NCI-H1105 treated with DMSO at 0.1 percent for 48 hours (cell line): ENCODE measurements at regions not wholly inside any gene's neighbourhood (a gene's known extent, or its start where the extent isn't known, plus 50 kb on each side); places are given as distances from the start of the nearest gene placed in this dataset.

ENCODE experiments used
- DNase-seq: peaks from one replicate; lab custom pipeline; 2025; lab: John Stamatoyannopoulos, UW

DNA sequence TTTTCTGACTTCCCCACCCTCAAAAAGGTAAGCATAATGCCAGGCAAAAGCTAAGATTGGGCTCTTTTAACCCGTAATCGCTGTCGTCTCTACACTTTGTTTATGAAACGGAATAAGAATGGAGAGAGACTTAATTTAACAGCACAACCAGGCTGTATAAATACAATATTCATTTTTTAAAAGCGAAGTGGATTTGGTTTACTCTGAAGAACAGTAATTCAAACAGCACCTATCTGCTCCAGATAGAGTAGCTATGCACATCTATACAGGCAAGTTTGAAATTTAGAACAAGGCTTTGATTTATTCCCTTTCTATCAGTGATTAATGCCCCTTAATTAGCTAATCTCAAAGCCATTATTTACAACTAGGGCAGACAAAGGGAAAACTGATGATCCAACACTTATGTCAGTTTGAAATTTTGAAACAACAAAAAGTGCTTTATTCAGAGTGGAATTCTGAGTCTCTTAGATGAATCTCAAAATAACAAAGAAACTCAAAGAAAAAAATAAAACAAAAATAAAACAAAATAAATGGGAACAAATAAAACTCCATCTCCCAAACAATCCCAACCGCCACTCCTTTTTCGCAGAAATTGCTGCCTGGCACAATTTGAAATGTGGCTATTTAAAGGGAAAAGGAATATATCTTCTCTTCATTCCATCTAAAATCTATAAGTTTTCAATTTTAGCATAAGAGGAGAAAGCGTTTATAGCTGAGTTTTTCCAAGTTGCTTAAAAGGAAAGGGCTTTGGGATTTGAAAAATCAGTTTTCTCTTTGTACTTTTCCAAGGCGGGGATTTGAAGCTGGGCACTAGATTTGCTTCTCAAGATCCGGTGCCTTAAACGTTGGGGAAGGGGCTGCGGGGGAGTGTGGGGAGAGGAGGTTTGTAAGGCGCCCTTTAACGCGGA lies 298.6 kb downstream of the PARP8 start:
- no peak for DNase-seq

DNA sequence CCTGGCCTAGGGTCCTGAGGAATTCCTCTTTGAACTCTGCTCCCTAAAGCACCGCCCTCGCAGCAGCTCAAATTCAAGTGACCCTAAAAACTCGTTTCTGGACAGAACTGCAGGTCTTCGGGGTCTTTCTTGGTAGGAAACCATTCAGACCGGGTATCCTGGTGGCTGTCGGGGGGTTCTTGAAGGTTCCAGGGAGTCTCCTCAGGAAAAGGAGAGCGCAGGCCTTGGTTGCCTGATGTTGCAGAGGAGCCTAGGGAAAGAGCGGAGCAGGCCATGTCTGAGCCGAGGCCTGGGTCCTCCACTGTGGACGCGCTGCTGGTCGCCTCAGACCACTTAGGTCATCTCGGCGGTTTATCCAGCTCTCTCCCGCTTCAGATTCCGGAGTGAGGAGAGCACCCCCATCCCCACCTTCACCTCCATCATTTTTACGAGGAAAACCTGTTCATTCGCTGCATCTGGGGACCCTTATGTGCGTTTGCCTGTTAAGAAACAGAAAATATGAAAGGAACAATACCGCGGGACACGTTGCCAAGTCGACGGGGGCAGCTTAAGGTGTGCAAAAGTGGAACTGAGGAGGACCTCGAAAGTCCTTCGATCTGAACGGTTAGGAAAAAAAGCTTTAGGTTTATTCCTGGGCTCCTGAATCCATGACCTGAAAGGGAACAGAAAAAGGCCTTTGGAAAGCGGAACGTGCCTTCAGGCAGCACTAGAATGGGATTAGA lies 299.4 kb downstream of the PARP8 start:
- DNase-seq = no peak

GRCh38 chr5:50967009-50967562 lies 300.6 kb downstream of the PARP8 start:
- no peak for DNase-seq

DNA sequence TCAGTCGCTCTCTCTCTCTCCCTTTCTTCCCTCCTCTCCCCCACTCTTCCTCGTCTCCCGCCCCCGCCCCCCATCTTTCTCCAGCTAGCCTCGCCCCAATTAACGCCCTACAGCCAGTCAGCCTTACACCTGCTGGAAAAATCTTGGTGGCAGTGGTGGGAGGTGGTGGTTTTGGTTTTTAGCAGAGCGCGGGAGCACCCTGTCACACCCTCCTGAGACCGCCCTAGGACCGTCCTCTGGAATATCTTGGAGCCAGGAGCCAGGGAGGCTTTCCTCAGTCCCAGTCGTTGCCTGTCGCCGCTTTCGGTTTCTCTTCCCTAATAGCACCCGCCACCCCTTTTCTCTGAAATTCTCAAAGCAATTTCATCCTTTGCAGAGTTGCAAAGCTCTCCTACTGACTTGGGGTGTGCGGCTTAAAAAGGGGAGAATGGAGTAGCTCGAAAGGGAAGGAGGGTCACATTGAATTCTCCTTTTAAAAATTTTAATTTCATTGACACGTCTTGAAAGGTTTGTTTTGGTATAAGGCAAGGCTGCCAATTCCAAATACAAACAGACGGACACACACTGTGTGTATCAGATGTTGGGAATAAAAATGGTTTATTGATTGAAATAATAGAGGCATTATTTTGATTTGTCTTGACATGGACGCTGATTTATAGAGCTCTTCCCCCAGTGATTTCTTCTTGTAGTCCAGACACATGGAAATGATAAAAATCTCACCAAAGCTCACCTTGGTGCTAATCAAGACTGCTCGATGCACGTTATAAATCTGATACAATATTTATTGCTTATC lies 301.3 kb downstream of the PARP8 start:
- no peak for DNase-seq

DNA sequence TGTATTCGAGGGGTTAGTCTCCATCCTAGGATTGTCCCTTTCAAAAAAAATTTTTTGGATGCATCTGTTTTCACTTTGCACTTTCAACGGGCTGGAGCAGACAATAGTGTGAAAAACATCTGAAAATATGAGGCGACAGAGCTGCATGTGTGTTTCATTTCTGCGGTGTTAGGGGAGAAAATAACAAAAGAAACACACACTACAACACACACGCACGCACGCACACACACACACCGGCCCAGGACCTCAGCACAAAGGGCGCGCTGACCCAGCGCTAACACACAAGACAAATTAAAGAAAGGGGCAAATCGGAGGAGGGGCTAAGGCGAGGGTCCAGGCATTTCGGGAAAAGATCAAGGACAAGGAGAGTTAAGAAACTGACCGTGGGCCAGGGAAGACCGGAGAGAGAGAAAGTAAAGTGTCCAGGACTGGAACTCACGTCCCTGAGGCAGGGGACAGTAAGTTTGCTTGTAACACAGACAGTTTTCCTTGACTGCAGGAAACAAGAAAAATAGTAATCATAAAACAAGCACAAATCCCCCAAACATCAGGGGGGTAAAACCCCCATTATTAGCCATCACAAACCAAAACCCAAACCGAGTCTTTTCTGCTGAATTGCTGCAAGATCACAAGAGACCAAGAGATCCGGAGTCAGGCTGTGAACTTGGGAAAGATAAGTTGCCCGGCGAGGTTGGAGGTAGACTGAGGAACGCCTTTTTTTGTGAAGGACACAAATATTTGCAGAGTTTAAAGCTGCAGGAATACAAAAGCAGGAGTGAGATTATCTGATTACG lies 302.1 kb downstream of the PARP8 start:
- no peak for DNase-seq

- no peak for DNase-seq
These were observed 303.0 kb downstream of the PARP8 start for GRCh38 chr5:50969151-50970031.

GRCh38 chr5:50975840-50976239 lies 309.4 kb downstream of the PARP8 start:
- no peak for DNase-seq

GRCh38 chr5:50978924-50979323 lies 312.5 kb downstream of the PARP8 start:
- no peak for DNase-seq

DNA sequence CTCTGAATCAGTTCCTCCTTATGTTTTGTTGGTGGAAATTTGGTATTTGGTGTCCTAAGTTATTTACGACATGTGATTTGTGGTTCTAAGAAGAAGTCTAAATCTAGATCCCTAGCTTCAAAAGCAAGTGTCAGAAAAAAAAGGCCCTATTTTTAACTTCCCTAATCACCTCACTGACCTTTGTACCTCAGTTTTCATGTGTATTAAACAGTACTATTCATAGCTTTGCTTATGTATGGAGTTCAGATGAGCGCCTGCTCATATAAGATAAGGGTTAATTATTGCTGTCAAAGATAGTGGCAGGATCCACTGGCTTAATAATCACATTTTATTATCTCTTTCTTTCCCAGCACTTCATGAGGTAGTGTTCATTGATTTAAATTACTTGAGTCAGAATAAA lies 318.2 kb downstream of the PARP8 start:
- DNase-seq = no peak

DNA sequence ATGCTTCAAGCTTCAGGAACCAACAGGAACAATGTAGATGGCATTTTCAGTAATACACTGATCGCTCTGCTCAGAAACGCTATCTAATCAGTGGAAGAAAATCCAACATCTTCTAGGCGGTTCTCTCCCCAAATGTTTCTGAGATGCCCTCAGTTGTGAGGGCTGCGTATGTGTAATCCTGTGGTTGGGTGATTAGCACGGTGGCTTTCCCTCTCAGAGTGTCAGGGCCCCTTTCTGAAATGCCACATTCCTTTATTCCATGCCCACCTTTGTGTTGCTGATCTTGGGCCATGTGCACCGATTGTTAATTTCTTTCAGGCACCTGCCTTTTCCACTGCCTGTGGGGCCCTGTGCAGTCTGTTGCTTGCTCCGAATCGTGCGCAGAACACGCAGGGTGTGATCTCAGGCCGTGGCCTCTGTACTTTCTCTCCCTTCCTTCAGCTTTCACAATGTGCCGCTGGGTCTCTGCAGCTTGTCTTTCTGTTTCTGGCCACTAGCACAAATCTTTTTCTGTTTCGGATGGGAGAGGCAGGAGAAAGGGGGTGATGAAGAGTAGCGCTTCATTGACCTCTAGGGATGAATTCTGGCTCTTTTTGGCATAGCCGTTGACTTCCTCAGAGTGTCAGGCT lies 324.0 kb downstream of the PARP8 start:
- no peak for DNase-seq

GRCh38 chr5:50995285-50995942 lies 329.0 kb downstream of the PARP8 start:
- DNase-seq = no peak

DNA sequence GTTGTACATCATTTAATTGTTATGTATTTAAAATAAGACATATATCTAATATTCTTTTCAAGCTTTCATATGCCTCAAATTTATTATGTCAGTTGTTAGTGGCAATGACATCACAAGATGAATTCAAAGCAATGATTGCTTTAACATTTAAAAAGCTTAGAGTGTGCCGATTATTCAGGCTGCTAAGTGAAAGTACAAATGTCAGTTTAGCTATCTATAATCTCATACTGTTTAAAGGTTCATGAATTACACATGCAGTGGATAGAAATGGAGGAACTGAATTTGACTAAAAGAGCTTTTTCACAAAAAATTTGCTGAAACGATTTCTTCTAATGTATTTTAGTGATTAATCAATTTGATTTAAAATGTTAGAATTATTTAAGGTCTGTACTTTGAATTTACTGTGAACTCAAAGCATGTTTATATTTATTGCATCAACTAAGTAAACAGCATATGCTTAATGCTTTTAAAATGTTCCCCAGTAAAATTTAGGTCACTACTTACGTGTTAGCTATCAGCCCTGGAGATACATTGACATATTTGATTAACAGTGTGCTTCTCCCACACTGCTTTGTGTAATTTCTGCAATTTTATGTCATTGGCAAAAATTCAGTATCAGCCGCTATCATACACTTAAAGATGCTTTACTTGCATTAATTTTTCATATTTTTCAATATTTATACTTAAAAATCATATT lies 334.9 kb downstream of the PARP8 start:
- no peak for DNase-seq

DNA sequence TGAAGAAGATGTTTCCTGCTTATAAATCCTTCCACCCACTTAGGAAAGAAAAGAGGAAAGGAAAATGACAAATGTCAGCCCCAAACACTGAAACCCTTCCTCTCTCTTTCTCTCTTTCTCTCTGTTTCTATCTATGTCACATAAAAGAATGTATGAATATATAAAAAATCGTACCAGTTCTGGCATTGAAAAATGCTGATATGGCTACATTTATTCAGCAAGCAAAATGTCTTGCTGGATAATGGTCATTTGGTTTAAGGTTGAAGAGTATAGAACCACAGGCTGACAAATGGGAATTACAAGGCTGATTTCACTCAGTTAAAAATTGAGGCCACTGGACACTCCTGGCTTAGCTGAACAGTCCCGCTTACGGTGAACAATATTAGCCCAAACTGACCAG lies 335.9 kb downstream of the PARP8 start:
- DNase-seq = no peak

DNA sequence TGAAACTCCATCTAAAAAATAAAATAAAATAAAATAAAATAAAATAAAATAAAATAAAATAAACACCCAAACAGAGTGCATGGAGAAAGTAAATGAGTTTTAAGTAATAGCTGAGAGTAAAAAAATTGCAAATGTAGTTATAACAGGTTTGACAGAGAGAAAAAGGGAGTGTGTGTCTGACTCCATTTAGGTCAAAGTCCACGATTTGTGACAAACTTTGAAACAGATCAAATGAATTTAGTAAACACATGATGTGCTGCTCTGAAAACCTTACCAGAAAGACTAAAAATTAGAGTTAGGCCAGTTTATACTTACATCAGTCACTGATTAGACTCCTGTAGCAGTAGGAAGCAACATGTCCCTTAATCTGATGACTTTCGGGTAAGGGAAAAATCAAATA lies 346.6 kb downstream of the PARP8 start:
- DNase-seq = no peak

DNA sequence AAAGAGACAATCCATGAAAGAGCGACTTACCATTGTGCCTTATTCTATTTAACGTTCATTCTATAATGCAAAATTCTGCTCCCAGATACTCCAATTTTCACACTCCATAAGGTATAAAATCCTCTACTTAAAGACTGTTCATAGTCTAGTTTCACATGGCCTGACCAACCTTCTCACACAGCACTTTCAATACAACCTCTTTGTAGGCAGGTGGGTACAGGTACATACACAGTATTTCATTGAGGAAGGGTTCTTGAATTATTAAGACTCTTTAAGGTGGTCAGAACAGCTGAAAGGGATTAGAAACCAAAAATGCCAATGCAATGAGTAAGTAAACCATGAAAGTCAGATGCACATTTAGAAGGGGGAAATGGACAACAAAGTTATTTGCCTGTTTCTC lies 352.0 kb downstream of the PARP8 start:
- DNase-seq = no peak

- no peak for DNase-seq
These were observed 357.8 kb downstream of the PARP8 start for GRCh38 chr5:51024263-51024662.

GRCh38 chr5:51027271-51027670 lies 356.0 kb upstream of the ISL1 start:
- DNase-seq = no peak

DNA sequence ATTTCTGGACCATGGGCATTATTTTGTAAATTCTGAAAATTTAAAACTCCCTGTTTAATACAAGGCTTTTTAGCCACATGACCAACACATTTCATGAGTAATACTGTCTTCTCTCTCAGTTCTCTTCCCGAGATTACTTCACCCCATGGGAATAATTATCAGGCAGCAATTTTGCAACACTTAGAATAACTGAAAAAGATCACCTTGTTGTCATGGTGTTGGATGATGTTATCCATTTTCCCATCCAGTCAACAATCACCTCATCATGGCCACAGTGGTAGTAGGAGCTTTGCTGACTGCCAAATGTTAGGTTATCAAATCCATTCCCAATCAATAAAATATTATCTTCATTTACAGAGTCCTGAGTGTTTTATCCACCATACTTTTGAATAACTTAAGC lies 354.9 kb upstream of the ISL1 start:
- no peak for DNase-seq

DNA sequence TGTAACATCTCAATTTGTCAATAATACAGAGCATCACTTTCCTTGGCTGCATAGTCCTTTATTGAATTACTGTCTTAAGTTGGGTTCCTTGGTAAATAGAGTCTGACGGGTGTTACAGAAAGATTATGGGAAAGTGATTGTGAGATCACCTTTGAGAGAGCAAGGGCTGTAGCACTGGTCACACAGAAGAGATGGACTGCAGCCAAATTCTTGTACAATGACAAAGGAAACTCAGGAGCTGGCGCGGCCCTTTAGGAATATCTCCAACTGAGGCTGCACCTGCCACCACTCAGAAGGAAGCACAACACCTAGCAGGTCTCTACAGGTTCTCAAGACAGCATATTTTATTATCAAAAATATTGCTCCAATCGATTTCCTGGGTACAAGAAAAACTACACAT lies 350.0 kb upstream of the ISL1 start:
- peak; percentile 64 for DNase-seq
